HL-60 (cell line): ENCODE measurements at regions not wholly inside any gene's neighbourhood (a gene's known extent, or its start where the extent isn't known, plus 50 kb on each side); places are given as distances from the start of the nearest gene placed in this dataset.

Source experiments
- GABPA ChIP-seq: IDR thresholded peaks from 2 replicates; pipeline ENCODE4 v1.6.1; 2012; ENCODE audit warnings: low read depth
- POLR2AphosphoS5 ChIP-seq: IDR thresholded peaks from 2 replicates; pipeline ENCODE4 v1.6.1; 2012; ENCODE audit warnings: low read depth
- SPI1 ChIP-seq: IDR thresholded peaks from 2 replicates; pipeline ENCODE4 v1.6.1; 2012; ENCODE audit warnings: low read depth, mild to moderate bottlenecking, borderline replicate concordance
- TF ChIP-seq, protein P1 (sequence below): IDR thresholded peaks from one replicate; pipeline ENCODE4 v1.5.1; 2011; ENCODE audit warnings: low read length, control low read depth, inconsistent platforms; ENCODE audit not compliant: insufficient read depth
- TF ChIP-seq, protein P2 (sequence below): IDR thresholded peaks from 2 replicates; pipeline ENCODE4 v1.6.1; 2012; ENCODE audit warnings: low read depth; ENCODE audit not compliant: insufficient replicate concordance

DNA sequence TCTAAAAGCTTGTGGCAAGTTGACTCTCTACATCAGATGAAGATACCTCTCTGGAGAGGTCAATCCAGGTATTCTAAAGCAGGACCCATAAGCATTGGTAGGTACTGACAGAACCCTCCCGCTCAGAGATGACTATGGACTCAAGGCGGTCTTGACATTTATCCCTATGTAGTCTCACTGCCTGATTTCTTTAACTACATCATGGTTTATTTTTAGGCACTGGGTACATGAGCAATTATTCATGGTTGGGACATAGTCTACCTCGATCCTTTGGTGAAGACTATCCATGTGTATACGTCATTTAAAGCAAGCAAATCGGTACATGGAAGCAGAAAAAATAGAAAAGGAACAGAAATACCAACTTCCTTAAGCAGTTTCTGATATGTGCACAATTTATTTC, 136.2 kb upstream of the TAB2 start:
- TF ChIP-seq, protein P1, sequence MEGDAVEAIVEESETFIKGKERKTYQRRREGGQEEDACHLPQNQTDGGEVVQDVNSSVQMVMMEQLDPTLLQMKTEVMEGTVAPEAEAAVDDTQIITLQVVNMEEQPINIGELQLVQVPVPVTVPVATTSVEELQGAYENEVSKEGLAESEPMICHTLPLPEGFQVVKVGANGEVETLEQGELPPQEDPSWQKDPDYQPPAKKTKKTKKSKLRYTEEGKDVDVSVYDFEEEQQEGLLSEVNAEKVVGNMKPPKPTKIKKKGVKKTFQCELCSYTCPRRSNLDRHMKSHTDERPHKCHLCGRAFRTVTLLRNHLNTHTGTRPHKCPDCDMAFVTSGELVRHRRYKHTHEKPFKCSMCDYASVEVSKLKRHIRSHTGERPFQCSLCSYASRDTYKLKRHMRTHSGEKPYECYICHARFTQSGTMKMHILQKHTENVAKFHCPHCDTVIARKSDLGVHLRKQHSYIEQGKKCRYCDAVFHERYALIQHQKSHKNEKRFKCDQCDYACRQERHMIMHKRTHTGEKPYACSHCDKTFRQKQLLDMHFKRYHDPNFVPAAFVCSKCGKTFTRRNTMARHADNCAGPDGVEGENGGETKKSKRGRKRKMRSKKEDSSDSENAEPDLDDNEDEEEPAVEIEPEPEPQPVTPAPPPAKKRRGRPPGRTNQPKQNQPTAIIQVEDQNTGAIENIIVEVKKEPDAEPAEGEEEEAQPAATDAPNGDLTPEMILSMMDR: no peak
- TF ChIP-seq POLR2AphosphoS5 (no peak), GABPA (no peak), SPI1 (no peak)
- TF ChIP-seq, protein P2, sequence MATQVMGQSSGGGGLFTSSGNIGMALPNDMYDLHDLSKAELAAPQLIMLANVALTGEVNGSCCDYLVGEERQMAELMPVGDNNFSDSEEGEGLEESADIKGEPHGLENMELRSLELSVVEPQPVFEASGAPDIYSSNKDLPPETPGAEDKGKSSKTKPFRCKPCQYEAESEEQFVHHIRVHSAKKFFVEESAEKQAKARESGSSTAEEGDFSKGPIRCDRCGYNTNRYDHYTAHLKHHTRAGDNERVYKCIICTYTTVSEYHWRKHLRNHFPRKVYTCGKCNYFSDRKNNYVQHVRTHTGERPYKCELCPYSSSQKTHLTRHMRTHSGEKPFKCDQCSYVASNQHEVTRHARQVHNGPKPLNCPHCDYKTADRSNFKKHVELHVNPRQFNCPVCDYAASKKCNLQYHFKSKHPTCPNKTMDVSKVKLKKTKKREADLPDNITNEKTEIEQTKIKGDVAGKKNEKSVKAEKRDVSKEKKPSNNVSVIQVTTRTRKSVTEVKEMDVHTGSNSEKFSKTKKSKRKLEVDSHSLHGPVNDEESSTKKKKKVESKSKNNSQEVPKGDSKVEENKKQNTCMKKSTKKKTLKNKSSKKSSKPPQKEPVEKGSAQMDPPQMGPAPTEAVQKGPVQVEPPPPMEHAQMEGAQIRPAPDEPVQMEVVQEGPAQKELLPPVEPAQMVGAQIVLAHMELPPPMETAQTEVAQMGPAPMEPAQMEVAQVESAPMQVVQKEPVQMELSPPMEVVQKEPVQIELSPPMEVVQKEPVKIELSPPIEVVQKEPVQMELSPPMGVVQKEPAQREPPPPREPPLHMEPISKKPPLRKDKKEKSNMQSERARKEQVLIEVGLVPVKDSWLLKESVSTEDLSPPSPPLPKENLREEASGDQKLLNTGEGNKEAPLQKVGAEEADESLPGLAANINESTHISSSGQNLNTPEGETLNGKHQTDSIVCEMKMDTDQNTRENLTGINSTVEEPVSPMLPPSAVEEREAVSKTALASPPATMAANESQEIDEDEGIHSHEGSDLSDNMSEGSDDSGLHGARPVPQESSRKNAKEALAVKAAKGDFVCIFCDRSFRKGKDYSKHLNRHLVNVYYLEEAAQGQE: no peak
